ENCODE measurements at regions not wholly inside any gene's neighbourhood (a gene's known extent, or its start where the extent isn't known, plus 50 kb on each side); places are given as distances from the start of the nearest gene placed in this dataset.

DNA sequence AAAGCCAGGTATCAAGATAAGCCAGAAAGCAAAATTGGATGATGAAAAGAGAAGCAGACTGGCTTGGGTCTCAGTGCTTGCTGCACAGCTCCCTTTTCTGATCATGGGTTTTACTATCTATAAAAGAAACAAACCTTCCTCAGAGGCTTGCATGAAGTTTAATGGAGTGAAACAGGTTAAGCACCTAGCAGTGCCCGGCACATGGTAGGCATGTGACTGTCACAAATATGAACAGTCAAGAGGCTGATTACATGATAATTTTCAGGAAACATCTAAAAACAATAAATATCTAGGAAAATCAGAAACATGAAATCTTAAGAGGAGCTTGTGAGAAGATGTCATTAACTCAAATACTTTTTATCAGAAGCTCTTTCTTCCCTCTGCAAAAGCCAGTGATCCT lies 519.2 kb downstream of the EPHB1 start:
- TF ChIP-seq, protein P1, sequence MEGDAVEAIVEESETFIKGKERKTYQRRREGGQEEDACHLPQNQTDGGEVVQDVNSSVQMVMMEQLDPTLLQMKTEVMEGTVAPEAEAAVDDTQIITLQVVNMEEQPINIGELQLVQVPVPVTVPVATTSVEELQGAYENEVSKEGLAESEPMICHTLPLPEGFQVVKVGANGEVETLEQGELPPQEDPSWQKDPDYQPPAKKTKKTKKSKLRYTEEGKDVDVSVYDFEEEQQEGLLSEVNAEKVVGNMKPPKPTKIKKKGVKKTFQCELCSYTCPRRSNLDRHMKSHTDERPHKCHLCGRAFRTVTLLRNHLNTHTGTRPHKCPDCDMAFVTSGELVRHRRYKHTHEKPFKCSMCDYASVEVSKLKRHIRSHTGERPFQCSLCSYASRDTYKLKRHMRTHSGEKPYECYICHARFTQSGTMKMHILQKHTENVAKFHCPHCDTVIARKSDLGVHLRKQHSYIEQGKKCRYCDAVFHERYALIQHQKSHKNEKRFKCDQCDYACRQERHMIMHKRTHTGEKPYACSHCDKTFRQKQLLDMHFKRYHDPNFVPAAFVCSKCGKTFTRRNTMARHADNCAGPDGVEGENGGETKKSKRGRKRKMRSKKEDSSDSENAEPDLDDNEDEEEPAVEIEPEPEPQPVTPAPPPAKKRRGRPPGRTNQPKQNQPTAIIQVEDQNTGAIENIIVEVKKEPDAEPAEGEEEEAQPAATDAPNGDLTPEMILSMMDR (IDR thresholded peaks at IDR 0.05) = no peak
- no peak for TF ChIP-seq POLR2A (IDR thresholded peaks at IDR 0.05)
